Myocyte (in vitro differentiated cells): ENCODE measurements at regions not wholly inside any gene's neighbourhood (a gene's known extent, or its start where the extent isn't known, plus 50 kb on each side); places are given as distances from the start of the nearest gene placed in this dataset.
A peak's percentile ranks its signal among the peaks of the same experiment; 100 is the strongest.

Experiments
- DNase-seq: peaks from one replicate; pipeline ENCODE4 v3.0.0-alpha.2; 2012; ENCODE audit warnings: low read depth

DNA sequence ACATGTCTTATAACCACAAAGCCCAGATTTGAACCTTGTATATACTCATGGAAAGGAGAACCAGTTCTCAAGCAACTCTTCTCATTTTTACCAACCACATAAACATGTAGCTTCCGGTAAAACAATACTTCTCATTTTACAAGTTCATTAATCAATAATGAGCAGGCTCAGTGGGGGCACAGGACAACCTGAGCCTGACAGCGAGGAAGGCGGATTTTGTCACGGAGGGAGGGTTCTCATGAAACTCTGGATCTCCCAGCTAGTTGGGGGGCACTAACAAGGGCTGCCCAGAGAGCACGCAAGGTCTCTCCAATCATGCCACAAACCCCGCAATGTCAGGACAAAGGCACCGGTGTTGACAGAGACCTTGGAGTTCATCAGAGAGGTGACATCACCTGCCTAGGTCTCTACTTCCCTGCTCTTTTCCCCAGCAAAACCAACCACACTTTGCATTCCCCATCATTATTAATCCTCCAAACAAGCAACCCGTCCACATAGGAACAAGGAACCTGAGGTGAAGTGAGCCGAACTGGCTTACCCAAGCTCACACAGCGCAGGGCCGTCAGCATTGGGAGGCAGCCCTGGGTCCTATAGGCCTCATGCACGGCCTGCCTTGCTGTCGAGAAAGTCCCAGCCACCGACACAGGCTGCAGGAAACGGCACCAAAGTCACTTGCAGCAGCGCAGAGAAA, 192.1 kb upstream of the KLF14 start:
- DNase-seq: no peak

DNA sequence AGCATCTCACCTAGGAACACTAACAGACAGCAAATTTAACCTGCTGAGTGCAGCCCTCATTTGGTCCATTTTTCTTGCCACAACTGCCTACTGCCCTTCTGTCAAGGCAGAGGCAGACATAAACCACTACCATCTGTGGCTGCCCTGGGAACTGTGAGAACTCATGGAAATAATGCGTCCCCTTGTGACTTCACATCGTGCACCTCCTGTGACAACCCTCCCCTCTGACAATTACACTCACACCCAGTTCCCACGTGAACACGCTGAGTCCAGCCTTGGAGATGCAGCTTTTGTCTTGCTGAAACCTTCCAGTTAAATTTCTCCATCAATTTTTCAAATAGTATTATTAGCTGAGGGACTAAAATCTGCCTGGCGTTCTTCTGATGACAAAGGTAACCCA, 193.1 kb upstream of the KLF14 start:
- DNase-seq: no peak

DNA sequence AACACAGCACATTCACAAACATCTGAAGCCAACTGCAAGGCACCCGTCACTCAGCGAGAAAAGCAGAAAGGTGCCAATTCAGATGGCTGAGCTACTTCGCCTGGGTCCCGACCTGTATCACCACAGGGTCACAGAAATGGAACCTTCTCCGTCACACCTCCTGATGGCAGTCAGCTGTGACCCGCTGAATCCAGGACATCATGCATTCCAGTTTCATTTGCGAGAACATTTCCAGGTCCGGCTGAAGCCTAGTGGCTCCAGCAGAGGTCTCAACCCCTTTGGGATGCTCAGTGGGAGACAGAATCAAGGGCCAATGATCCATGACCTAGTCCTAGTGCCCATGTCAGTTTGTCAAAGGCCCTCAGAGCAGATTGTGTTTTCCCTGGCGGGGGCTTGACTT, 193.6 kb upstream of the KLF14 start:
- no peak for DNase-seq

DNA sequence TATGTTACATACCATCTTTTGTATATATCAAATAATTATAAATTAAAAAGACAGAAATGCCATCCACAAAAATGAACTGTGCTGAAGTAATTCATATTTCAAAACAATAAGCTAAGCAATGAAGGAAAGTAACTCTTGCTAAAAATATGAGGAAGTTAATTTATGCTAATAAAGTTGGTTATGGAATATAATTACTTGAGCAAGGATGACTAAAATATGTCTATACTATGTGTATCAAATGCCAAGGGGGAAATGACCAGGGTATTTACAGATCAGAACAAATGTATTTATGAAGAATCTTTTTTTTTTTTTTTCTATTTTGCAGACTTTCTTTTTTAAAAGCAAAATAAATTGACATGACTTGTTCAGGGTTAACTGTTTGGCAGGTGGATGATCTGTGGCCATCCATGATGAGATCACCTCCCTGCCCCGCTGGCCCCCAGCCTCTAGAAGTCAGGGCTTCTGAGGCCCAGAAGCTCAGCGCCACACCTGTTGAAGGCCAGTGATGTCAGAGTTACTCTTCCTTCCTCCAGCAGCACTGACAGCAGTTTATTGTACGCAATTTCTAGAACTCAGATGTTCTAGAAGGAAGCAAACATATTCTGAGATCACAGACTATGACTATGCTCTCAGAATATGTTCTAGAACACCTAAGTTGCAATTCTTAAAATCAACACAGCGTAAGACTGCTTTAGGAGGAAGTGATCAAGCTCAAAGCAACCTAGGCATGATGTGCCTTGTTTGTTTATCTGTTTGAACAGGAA, 196.1 kb upstream of the KLF14 start:
- peak; percentile 81 for DNase-seq

DNA sequence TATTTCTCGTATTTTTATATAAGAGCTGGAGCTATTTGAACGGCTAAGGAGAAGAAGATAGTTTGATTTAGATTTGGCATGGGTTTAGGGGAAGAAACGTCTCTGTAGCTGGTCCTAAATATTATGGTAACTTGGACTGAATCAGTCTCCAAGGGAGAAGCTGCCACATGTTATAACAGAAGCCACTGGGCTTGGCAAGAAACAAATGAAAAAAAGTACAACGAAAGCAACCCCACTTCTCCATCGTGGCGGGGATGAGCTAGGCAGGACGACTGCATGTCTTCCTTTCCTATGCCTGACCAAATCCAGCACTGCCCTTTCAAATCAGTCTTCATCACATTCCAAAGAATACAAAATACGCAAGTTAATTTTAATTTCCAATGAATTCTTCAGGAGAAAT, 196.7 kb upstream of the KLF14 start:
- no peak for DNase-seq

DNA sequence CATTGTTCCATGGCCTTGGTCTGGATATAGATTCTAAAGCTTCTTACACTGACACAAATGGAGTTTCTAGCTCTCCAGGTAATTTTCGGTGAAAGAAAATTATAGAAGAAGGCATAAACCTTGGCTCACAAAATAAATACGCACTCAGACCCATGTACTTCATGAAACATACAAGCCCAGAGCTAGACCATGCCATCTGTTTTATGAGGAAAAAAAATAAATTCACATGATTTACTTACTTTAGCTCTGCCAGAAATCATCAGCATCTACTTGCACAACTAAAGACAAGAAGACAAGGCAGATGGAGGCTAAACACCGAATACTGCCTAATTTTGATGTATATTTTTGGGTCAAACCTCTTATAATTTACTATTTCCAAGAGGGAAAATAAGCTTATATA, 197.4 kb upstream of the KLF14 start:
- DNase-seq: no peak

DNA sequence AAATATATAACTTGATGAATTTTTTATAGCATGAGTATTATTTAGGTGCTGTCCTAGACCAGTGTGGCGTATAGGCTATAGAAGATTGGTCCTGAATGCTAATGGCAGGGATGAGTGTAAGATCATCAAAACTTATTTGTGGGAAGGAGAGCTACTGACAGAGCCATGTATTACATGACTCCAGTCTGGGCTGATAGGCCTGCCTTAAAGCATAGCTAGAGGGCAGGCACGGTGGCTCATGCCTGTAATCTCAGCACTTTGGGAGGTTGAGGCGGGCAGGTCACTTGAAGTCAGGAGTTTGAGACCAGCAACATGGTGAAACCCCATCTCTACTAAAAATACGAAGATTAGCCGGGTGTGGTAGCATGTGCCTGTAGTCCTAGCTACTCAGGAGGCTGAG, 198.1 kb upstream of the KLF14 start:
- DNase-seq: no peak

DNA sequence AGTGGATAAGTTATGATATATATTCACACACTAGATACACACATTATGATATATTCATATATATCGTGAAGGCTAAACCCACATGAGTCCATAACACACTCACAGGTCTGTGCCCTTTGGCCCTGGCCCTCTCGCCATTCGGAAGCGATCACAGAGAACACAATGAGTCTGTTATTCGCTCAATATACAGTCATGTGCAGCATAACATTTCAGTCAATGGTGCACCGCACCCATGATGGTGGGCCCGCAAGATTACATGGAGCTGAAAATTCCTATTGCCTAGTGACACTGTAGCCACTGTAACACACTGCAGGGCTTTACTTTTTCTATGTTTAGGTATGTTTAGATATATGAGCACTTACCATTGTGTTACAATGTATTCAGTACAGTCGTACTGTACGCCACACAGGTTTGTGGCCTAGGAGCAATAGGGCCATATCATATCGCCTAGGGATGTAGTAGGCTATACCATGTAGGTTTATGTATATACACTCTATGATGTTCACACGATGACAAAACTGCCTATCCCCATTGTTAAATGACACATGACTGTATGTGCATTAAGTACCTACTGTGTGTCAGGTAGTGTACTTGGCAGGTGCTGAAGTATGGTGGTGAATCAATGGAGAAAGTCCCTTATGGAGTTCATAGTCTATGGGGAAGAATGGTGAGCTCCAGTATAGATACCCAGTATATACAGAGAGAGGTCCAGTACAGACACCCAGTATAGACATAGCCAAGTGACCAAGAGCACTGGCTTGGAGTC, 198.8 kb upstream of the KLF14 start:
- no peak for DNase-seq

DNA sequence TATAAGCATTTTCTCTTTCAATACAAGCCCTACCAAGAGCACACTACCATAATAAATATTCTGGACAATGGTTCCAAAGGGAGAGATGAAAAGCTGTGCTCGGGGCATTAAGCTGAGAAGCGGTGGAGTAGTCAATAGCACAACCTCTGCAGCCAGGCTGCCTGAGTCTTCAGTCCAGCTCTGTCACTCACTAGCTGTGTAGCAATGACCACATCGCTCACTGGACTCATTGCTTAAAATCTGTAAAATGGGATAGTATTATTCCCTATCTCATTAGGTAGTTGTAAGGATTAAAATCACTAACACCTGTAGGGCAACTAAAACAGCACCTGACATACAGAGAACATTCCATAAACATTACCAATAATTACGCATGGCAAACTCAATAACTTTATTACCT, 199.9 kb upstream of the KLF14 start:
- DNase-seq: no peak

DNA sequence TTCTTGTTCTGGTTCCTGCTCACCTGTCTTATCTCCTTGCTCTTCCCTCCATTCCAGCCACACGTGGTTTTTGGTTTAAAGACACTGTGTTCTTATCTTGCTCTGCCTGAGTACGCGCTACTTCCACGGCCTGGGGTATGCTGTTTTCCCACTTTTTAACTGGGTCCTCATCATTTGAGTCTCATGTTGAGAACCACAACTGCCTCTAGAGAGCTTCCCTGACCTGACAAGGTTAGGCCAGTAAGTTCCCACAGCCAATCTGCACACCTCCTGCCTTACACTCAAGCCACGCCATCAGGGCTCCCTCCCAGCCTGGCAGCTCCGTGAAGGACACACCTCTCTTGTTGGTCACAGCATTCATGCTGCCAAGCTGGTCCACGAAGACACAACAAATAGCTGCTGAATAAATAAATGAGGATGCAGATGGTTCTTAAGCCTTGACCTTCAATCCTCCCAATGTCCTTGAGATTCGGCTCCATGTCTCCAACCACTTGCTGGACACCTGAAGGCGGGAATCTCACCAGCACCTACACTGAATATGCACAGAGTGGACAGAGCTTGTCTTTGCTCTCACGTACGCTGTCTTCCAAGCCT, 201.7 kb upstream of the KLF14 start:
- DNase-seq: no peak

DNA sequence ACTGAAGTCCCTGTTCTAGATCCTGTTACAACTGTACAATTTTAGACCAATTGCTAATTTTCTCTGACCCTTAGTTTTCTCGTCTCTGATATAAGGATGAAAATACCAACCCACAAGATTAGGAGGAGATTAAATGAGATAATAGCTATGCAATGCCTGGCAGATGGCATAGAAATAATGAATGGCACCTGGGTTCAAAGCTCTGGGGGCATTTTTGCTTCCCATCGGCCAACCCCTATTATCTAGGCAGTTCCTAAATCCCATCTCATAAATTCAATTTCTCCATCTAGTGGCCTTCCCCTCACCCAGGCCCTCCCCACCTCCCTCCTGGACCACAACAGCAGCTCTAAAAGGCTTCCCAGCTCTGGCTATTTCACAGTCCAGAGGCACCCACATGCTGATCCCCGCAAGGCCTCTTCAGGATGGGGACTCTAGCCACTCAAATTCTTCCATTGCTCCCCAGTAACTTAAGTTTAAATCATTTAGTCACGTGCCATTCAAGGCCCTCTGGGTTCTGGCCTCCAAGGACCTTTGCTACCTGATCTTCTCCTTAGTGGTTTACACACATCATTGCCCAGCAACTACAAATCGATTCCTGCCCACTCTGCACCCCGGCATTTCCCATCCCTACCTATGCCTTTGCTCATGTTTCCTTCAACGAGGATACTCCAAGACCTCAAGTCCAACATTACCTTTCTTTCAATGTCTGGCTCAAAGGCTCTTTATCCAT, 202.4 kb upstream of the KLF14 start:
- no peak for DNase-seq

DNA sequence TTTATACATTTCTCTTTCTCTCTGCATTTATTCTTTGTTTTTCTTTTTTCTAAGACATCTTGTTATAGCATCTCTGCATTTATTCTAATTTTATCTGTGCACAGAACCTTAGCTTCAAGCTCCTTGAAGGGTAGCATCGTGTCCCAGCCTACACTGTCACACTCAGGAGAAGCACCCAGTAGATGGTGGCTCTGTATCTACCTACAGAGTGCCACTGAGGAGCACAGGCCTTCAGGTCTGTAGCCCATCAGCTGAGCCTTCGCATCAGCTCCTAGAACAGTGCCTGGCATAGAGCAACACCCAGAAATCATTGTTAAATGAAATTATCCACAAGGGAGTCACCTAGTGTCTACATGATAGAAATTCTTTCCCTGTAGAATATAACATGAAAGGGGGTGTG, 203.0 kb upstream of the KLF14 start:
- no peak for DNase-seq

DNA sequence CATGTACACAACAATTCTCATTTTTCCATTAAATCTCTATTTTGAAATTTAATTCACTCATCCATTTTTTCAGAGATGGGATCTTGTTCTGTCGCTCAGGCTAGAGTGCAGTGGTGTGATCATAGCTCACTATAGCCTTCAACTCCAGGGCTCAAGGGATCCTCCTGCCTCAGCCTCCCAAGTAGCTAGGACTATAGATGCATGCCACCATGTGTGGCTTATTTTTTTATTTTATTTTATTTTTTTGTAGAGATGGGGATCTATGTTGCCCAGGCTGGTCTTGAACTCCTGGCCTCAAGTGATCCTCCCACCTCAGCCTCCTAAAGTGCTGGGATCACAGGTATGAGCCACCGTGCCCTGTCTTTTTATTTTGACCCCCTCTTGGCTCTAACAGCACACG, 203.8 kb upstream of the KLF14 start:
- DNase-seq: no peak

DNA sequence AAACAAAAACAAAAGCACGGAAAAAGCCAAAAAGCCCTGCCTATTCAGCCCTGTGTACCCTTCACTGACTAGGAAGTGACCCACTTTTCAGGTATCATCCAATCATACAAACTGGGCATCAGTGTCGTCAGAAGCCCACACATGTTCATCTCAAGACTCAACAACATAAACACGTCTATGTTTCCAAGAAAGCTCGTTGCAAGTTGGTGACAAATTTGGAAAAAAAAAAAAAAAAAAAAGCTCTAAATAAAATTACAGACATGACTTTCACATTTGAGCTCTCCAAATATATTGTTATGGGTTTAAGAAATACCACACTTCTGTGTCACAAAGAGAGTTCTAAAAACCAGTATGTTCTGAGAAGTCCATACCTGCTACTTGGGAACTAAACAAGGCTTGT, 204.7 kb upstream of the KLF14 start:
- peak; percentile 21 for DNase-seq

DNA sequence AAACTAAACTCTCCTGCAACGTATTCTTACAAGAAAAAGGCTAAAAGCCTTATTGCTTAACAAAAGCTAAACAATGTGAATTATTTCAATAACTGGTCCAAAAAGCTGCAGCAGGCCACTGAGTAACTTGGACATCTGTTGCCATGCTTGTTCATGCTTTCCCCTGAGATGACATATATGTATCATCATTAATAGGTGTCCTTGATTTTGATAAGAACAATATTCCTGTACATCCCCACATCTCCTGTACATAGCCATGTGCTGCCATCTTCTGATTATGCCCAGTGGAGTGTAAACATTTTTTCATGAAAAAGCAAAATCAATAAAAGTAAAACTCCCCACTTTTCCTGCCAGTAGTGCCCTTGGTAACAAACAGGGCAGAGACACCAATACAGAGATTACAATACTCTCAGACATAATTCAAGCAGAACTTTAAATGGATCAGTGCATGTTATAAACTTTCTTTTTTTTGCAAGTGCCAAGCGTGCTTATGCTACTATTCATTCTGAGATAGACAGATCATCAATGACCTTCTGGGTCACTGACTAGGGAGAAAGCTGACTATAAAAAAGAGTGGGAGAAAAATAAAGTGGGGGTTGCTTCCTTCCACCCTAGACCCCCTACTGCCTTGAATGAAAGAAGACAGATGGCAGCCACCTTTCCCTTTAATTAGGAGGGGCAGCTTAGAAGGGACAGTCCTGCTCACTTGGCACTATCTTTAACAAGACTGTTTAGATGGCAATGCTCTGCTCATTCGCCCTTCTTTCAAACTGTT, 205.5 kb upstream of the KLF14 start:
- DNase-seq: peak; percentile 43

DNA sequence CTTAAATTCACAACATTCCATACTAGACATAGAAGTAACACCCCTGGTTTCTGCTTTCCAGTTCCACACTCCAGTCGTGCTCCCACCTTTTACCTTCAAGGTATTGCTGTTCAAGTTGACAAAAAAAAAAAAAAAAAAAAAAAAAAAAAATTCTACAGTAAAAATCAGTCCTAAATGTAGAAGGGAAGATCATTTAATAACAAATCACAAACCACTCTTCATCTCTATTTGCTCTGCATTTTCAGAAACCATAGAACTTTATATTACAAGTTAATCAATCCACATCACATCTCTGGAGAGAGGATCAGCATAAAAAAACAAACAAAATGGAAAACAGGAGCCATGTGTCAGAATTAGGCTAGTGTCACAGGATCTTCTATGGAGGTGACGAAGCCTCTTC, 206.3 kb upstream of the KLF14 start:
- peak; percentile 42 for DNase-seq

DNA sequence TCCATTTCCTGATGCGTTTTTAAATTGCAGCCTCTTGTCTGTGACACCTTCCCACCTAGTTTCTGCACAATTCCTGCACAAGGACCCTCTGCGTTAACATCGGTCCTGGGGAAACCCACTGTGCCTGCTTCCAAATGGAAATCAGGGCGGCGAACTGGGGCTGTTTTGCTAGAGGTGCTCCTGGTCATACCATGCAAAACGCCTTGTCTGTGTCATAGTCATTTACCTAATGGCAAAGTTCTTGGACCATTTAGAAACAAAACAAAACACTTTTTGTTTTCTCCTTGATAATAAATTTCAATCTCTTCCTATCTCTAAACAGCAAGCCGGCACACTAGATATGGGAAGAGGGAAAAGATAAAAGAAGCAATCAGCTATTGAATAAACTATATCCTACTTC, 206.9 kb upstream of the KLF14 start:
- DNase-seq: peak; percentile 60

DNA sequence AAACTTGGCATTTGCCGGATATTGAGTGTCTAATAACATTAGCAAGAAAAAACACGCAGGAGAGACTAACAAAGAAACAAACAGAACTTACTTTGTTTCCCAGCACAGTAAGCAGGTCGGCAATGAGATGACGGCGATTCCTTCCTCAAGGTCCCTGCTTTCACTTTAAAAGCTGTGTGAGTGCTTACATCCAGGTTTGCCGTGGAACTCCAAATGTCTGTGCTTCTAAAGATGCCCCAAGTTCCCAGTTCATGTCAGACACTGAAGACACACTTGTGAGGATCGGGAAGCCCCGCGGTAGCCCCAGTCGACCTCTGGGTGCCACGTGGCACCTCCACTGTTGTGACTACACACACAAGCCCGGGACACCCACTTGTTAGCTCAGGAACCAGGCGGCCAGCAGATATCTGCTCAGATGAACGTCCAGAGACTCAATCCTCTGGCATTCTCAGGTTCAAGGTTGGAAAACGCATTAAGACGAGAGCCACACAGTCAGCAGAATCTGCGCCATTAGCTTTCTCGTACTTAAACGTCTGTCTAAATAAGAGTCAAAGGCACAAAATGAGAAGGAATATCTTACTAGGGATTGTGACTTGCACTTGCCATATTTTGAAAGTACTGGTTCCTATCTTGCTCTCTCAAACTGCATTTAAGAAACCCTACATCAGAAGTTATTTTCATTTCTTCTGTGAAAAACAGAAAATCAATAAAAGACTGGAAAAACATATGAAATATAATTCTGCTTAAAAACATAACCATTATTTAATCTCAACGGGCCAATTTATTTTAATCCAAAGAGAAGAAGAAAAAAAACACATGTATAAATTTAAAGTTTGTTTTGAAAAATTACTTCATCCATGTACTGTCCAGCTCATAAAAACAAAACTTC, 207.6 kb upstream of the KLF14 start:
- DNase-seq: peak; percentile 89

DNA sequence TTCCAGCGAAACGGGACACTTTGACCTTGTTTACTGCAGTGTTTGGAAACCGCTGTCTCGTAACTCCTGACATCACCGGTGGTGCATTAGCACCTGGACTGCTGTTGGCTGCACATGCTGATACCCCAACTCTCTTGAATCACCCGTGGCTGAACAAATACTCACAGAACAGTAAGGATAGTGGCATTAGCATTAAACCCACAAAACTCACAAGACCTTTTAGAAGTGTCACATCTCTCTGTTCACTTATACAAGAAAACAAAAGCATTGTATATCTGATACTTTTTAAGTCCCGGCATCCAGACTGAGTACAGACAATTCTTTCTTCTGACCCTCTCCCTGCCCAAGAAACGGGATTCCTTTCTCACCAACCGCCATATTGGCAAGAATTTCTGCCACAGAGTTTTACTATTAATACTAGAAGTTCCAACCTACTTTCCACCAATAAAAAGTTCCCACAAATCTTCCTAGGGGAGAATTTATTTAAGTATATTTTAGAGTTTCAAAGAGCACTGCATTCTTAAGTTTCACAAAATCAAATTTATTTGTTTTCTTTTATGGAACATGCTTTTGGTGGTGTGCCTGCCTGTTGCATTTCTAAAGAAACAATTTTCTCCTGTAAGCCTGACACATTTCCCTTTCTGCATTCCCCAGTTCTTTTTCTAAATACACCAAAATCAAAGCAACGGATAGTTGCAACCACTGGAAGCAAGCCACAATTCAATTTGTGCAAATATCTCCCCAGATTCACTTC, 208.4 kb upstream of the KLF14 start:
- peak; percentile 74 for DNase-seq
